GM12878 (cell line): ENCODE measurements at regions not wholly inside any gene's neighbourhood (a gene's known extent, or its start where the extent isn't known, plus 50 kb on each side); places are given as distances from the start of the nearest gene placed in this dataset.

Experiments
- ATAC-seq: fragments of 200-7000 bp; cut with Tn5 transposase; 3 replicates; pipeline ENCODE4 v1.9.1; 2020; ENCODE audit warnings: mild to moderate bottlenecking, moderate library complexity
- BruUV-seq: library from RNA; stranded (reverse); fragments of 400-500 nt; replicated peaks from 2 replicates; lab custom pipeline; 2021; lab: Mats Ljungman, UMichigan
- CTCF ChIA-PET: fragments of 300-600 bp; sonication (Branson Sonifier 250); formaldehyde crosslinking; extraction: SDS; loops from one replicate; lab custom pipeline; 2021; ENCODE audit warnings: inconsistent platforms; lab: Yijun Ruan, JAX
- POLR2A ChIA-PET: fragments of 350-600 bp; formaldehyde crosslinking; extraction: SDS; loops from one replicate; lab custom pipeline; 2021; ENCODE audit warnings: inconsistent platforms; lab: Charles Lee
- RAD21 ChIA-PET: fragments of 300-600 bp; sonication (Branson Sonifier 250); formaldehyde crosslinking; loops from one replicate; lab custom pipeline; 2023; ENCODE audit warnings: antibody characterized with exemption; ENCODE audit not compliant: unreplicated experiment; lab: Charles Lee
- SMC1A ChIA-PET: fragments of 300-600 bp; sonication (Branson Sonifier 250); formaldehyde crosslinking; loops from one replicate; lab custom pipeline; 2023; ENCODE audit not compliant: unreplicated experiment, uncharacterized antibody; lab: Charles Lee
- DNase-seq: peaks from one replicate; pipeline ENCODE4 v3.0.0-alpha.2; 2011; ENCODE audit warnings: low read depth, low spot score
- FAIRE-seq: peaks from 3 replicates; lab custom pipeline; 2011; peaks lifted over from hg19 to GRCh38; lab: Jason Lieb, UNC
- H2AFZ ChIP-seq: 2 replicates; pipeline ENCODE4 v1.6.0; 2011; ENCODE audit warnings: low read depth, low read length, control low read depth; ENCODE audit not compliant: control insufficient read depth
- H3K27ac ChIP-seq: 2 replicates; pipeline ENCODE4 v1.5.1; 2011; ENCODE audit warnings: control low read depth; ENCODE audit not compliant: control insufficient read depth, insufficient read depth
- H3K27me3 ChIP-seq, 2 experiments: replicated peaks in 1 of 2; 2 replicates each; pipeline versions ENCODE4 v1.6.0 to v1.6.1; 2011; ENCODE audit warnings: low read length in 1 of 2; ENCODE audit not compliant: control insufficient read depth in 2 of 2, insufficient read depth in 2 of 2
- H3K36me3 ChIP-seq, 2 experiments: 2 replicates each; pipeline ENCODE4 v1.5.1; 2011; ENCODE audit warnings: low read length in 1 of 2; ENCODE audit not compliant: control insufficient read depth in 2 of 2, insufficient read depth in 2 of 2
- H3K4me1 ChIP-seq: 2 replicates; pipeline ENCODE4 v1.6.1; 2011; ENCODE audit warnings: mild to moderate bottlenecking, low read length, moderate library complexity, mixed read lengths; ENCODE audit not compliant: control insufficient read depth, insufficient read depth
- H3K4me2 ChIP-seq: 2 replicates; pipeline ENCODE4 v1.6.0; 2011; ENCODE audit warnings: control low read depth; ENCODE audit not compliant: control insufficient read depth, insufficient read depth
- H3K4me3 ChIP-seq: fragments of 200-600 bp; sonication (generic); 2 replicates; pipeline ENCODE4 v1.5.1; 2016
- H3K79me2 ChIP-seq: 2 replicates; pipeline ENCODE4 v1.6.0; 2011; ENCODE audit warnings: low read length; ENCODE audit not compliant: control insufficient read depth, insufficient read depth
- H3K9ac ChIP-seq: 2 replicates; pipeline ENCODE4 v1.8.0; 2011; ENCODE audit warnings: low read length, control low read depth, mixed read lengths; ENCODE audit not compliant: control insufficient read depth, insufficient read depth
- H3K9me3 ChIP-seq: replicated peaks from 3 replicates; pipeline ENCODE4 v1.5.1; 2011; ENCODE audit warnings: mild to moderate bottlenecking, low read length; ENCODE audit not compliant: control insufficient read depth, insufficient read depth
- H4K20me1 ChIP-seq: 2 replicates; pipeline ENCODE4 v1.6.0; 2011; ENCODE audit not compliant: control insufficient read depth, insufficient read depth
- BMI1 ChIP-seq: fragments of 450-650 bp; IDR thresholded peaks from 2 replicates; pipeline ENCODE4 v1.6.1; 2016; ENCODE audit warnings: mild to moderate bottlenecking, moderate library complexity, borderline replicate concordance
- EED ChIP-seq: sonication (generic); IDR thresholded peaks from 2 replicates; pipeline ENCODE4 v1.6.1; 2016; ENCODE audit warnings: antibody characterized with exemption, low read depth
- NFXL1 ChIP-seq: fragments of 450-650 bp; IDR thresholded peaks from 2 replicates; pipeline ENCODE4 v1.6.1; 2017; ENCODE audit warnings: antibody characterized with exemption, mild to moderate bottlenecking, borderline replicate concordance
- SMARCA5 ChIP-seq: fragments of 450-650 bp; IDR thresholded peaks from 2 replicates; pipeline ENCODE4 v1.6.1; 2017; ENCODE audit warnings: mild to moderate bottlenecking
- TAF1 ChIP-seq: IDR thresholded peaks from 2 replicates; pipeline ENCODE4 v1.6.1; 2011; ENCODE audit warnings: mild to moderate bottlenecking, low read depth, low read length, borderline replicate concordance
- ZNF592 ChIP-seq: fragments of 450-650 bp; IDR thresholded peaks from 2 replicates; pipeline ENCODE4 v1.6.1; 2017; ENCODE audit warnings: mild to moderate bottlenecking, moderate library complexity
- WGBS: methylation state at CpG from one replicate; pipeline ENCODE4 v1.1.6; 2016; ENCODE audit warnings: low lambda C conversion rate; ENCODE audit not compliant: insufficient replicate concordance, insufficient coverage; ENCODE audit errors: missing lambda C conversion rate; 5-methylcytosine and 5-hydroxymethylcytosine counted together
- in situ Hi-C: fragments of 300-500 bp; cut with MboI; formaldehyde crosslinking; loops from 9 replicates; pipeline ENCODE4 v1.14.3; 2018; ENCODE audit warnings: mixed read lengths
- intact Hi-C: fragments of 100-400 bp; cut with micrococcal nuclease; formaldehyde crosslinking; loops from one replicate; pipeline ENCODE4 v1.14.2; 2022; ENCODE audit not compliant: unreplicated experiment
- TF ChIP-seq, protein P1 (sequence below): fragments of 450-650 bp; IDR thresholded peaks from 2 replicates; pipeline ENCODE4 v1.6.1; 2016; ENCODE audit warnings: mild to moderate bottlenecking

DNA sequence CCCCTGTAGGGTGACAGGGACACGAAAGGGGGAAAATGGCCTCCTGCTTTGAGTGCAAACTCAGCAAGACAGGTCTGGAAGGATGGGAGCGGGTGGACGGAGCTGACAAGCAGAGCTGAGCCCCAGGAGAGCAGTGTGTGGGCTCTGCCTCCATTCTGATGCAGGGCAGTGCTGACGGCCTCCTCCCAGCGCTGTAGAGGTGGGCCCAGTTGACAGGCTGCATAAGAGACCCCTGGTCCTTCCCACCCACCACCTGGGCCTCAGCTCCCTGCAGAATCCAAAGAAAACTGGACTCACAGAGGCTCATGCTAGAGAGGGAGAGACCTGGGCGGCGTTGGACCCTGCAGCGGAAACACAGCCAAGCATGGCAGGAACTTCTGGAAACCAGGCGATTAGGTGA is 1113.4 kb downstream of the BRD1 start:
- WGBS, result 35% methylated on average over 9 of the region's 9 CpGs
- H3K9me3 ChIP-seq, result no peaks in the 10 kb centered on the region; the same call in 2 of the 3 replicates
- ChIA-PET CTCF (no interaction called here), POLR2A (no interaction called here), RAD21 (no interaction called here), SMC1A (no interaction called here)
- H4K20me1 ChIP-seq, result no peaks in the 10 kb centered on the region
- H3K79me2 ChIP-seq, result no peaks in the 10 kb centered on the region
- H2AFZ ChIP-seq, result no peak overlapping the region
- H3K9ac ChIP-seq, result no peak overlapping the region
- H3K4me3 ChIP-seq, result no peak overlapping the region
- no peak for FAIRE-seq
- TF ChIP-seq EED, result no peak
- TF ChIP-seq TAF1, result no peak
- no peak overlapping the region for H3K27ac ChIP-seq
- intact Hi-C loops, result no loop called here
- no peaks in the 10 kb centered on the region for H3K4me1 ChIP-seq
- H3K27me3 ChIP-seq, result no peaks in the 10 kb centered on the region
- in situ Hi-C loops, result no loop called here
- no peak for ATAC-seq
- H3K4me2 ChIP-seq, result no peak overlapping the region
- no peak for DNase-seq
- H3K36me3 ChIP-seq, result no peaks in the 10 kb centered on the region
- no TSS peak for BruUV-seq

GRCh38 chr22:48713272-48714205 is 1114.1 kb downstream of the BRD1 start:
- H3K27me3 ChIP-seq, result no peaks in the 10 kb centered on the region
- ChIA-PET POLR2A (no interaction called here), RAD21 (no interaction called here), CTCF (no interaction called here), SMC1A (no interaction called here)
- no peak for DNase-seq
- intact Hi-C loops, result no loop called here
- no peak for ATAC-seq
- no peaks in the 10 kb centered on the region for H4K20me1 ChIP-seq
- no peaks in the 10 kb centered on the region for H3K79me2 ChIP-seq
- no TSS peak for BruUV-seq
- in situ Hi-C loops, result no loop called here
- FAIRE-seq, result no peak
- WGBS, result 29% methylated on average over 35 of the region's 38 CpGs
- no peaks in the 10 kb centered on the region; the same call in 2 of the 3 replicates for H3K9me3 ChIP-seq
- no peak overlapping the region for H3K4me2 ChIP-seq
- no peak overlapping the region for H3K4me3 ChIP-seq
- no peaks in the 10 kb centered on the region for H3K36me3 ChIP-seq
- H3K27ac ChIP-seq, result no peak overlapping the region
- no peak overlapping the region for H2AFZ ChIP-seq
- H3K4me1 ChIP-seq, result no peaks in the 10 kb centered on the region
- H3K9ac ChIP-seq, result no peak overlapping the region
- TF ChIP-seq NFXL1, result no peak
- TF ChIP-seq BMI1, result no peak
- no peak for TF ChIP-seq ZNF592
- no peak for TF ChIP-seq SMARCA5
- TF ChIP-seq, protein P1, sequence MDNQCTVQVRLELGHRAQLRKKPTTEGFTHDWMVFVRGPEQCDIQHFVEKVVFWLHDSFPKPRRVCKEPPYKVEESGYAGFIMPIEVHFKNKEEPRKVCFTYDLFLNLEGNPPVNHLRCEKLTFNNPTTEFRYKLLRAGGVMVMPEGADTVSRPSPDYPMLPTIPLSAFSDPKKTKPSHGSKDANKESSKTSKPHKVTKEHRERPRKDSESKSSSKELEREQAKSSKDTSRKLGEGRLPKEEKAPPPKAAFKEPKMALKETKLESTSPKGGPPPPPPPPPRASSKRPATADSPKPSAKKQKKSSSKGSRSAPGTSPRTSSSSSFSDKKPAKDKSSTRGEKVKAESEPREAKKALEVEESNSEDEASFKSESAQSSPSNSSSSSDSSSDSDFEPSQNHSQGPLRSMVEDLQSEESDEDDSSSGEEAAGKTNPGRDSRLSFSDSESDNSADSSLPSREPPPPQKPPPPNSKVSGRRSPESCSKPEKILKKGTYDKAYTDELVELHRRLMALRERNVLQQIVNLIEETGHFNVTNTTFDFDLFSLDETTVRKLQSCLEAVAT, result no peak
